Ovary (tissue), 7 donors: ENCODE measurements at regions not wholly inside any gene's neighbourhood (a gene's known extent, or its start where the extent isn't known, plus 50 kb on each side); places are given as distances from the start of the nearest gene placed in this dataset.

Experiments
- DNase-seq, 5 donors: peaks; one replicate each; pipeline ENCODE4 v3.0.0-alpha.2; 2019 to 2020
- H3K27ac ChIP-seq, 2 donors: fragments of 200-600 bp; one replicate each; pipeline versions ENCODE4 v1.5.1 to v1.8.0; 2019 to 2022
- H3K27me3 ChIP-seq: fragments of 200-600 bp; one replicate; pipeline ENCODE4 v1.8.0; 2022
- H3K36me3 ChIP-seq: fragments of 200-600 bp; sonication (generic); one replicate; pipeline ENCODE4 v1.5.1; 2019
- H3K4me1 ChIP-seq: one replicate; pipeline ENCODE4 v1.8.1; 2013; ENCODE audit warnings: mild to moderate bottlenecking, moderate library complexity; ENCODE audit not compliant: insufficient read depth
- H3K4me3 ChIP-seq: fragments of 200-600 bp; sonication (generic); one replicate; pipeline ENCODE4 v1.5.1; 2017
- H3K9me3 ChIP-seq, 2 donors: fragments of 200-600 bp in 1 of 2; sonication (generic) in 1 of 2; one replicate each; pipeline versions ENCODE4 v1.5.1 to v1.8.1; 2013 to 2019; ENCODE audit warnings: mild to moderate bottlenecking in 1 of 2, moderate library complexity in 1 of 2
- EP300 ChIP-seq: sonication (generic); formaldehyde crosslinking; IDR thresholded peaks from one replicate; pipeline ENCODE4 v1.6.1; 2017; ENCODE audit warnings: antibody characterized with exemption
- POLR2A ChIP-seq: fragments of 450-650 bp; IDR thresholded peaks from one replicate; pipeline ENCODE4 v1.6.1; 2017; ENCODE audit warnings: antibody characterized with exemption, mild to moderate bottlenecking, moderate library complexity
- WGBS, 3 donors: extraction: QIAGEN DNeasy Blood & Tissue Kit in 1 of 3; methylation state at CpG; one replicate each; pipeline versions ENCODE4 v1.1.5 to v1.1.7; 2013 to 2017; 5-methylcytosine and 5-hydroxymethylcytosine counted together
- intact Hi-C, 4 donors: fragments of 100-400 bp; cut with DNase I; formaldehyde crosslinking; loops; one replicate each; pipeline versions ENCODE4 v1.11.0 to v1.15.1; 2022 to 2023
- TF ChIP-seq, protein P1 (sequence below), 3 donors: fragments of 450-650 bp in 2 of 3; fragments of 200-600 bp in 1 of 3; IDR thresholded peaks; one replicate each; pipeline versions ENCODE4 v1.5.1 to v1.8.0; 2016 to 2022; ENCODE audit warnings: antibody characterized with exemption in 3 of 3, mild to moderate bottlenecking in 1 of 3
- donor health status: DM: no; HTN: no; CAD: no; lungs with moderate emphysema.
- donor health status: DM: no; HTN: no; CAD: no.
- donor health status: Bipolar disorder and iron deficiency.
- donor health status: DM: no; HTN: no; CAD: no.
- donor health status: DM: yes; HTN: yes; CAD: no.

DNA sequence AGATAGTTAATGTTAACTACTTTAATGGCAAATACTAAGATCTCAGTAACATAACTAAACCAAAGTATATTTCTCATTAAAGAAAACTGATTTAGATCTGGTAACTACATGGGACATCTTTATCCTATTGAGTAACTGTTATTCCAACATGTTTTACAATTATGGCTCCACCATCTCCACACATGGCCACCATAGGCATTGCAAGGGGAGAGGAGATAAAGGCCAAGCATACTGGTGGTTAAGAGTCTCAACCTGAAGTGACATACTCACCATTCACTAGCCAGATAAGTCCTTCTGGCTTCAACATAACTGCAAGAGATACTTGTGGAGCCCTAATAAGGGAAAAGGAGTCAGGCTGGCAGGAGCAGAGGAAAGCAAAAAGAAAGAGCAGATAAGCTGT, 1586.4 kb upstream of the SPRY2 start:
- TF ChIP-seq EP300 (no peak), POLR2A (no peak)
- TF ChIP-seq, protein P1, sequence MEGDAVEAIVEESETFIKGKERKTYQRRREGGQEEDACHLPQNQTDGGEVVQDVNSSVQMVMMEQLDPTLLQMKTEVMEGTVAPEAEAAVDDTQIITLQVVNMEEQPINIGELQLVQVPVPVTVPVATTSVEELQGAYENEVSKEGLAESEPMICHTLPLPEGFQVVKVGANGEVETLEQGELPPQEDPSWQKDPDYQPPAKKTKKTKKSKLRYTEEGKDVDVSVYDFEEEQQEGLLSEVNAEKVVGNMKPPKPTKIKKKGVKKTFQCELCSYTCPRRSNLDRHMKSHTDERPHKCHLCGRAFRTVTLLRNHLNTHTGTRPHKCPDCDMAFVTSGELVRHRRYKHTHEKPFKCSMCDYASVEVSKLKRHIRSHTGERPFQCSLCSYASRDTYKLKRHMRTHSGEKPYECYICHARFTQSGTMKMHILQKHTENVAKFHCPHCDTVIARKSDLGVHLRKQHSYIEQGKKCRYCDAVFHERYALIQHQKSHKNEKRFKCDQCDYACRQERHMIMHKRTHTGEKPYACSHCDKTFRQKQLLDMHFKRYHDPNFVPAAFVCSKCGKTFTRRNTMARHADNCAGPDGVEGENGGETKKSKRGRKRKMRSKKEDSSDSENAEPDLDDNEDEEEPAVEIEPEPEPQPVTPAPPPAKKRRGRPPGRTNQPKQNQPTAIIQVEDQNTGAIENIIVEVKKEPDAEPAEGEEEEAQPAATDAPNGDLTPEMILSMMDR (IDR thresholded peaks at IDR 0.05) = no peak
- intact Hi-C loops = no loop called here
- Histone ChIP-seq H3K4me3 (no peak overlapping the region), H3K9me3 (no peaks in the 10 kb centered on the region), H3K27me3 (no peaks in the 10 kb centered on the region), H3K27ac (no peak overlapping the region), H3K4me1 (no peaks in the 10 kb centered on the region), H3K36me3 (no peaks in the 10 kb centered on the region)
- no peak for DNase-seq

DNA sequence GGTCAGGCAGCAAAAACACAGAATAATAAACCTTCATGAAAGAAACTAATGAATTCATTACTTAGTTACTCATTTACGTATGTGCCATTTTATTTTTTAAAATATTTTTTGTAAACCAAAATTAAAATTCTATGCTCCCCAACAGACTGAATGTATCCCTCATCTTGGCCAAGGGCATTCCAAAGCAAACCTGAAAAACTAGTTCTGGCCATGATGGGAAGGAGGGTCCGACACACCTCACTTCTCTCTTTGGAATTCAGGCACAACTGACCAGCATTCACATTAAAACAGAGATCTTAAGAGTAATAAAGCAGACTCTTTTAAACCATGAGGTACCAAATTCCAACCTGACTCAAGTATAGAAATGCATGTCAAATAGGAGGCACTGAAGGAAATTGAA, 1576.9 kb upstream of the SPRY2 start:
- Histone ChIP-seq H3K4me3 (no peak overlapping the region), H3K27ac (no peak overlapping the region), H3K27me3 (no peaks in the 10 kb centered on the region), H3K36me3 (no peaks in the 10 kb centered on the region), H3K4me1 (no peaks in the 10 kb centered on the region), H3K9me3 (no peaks in the 10 kb centered on the region)
- WGBS, 3 donors = 70 to 94% (median 93%) methylated on average over 2 of the region's 2 CpGs
- TF ChIP-seq, protein P1 (IDR thresholded peaks at IDR 0.05) = no peak
- TF ChIP-seq EP300 = no peak
- no peak for TF ChIP-seq POLR2A
- intact Hi-C loops = no loop called here
- DNase-seq = no peak

DNA sequence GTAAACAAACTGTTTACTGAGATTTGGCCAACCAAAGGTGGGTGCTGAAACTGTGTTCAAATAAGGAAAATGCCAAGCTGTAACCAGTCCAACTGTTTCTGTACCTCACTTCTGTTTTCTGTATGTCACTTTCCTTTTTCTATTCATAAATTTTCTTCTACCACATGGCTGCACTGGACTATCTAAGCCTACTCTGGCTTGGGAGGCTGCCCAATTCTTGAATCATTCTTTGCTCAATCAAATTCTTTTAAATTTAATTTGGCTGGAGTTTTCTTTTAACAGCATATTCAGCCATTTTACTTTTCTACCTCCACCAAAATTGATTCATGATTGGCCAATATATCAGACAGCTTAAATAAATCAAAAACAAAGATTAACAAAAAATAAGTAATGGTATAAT, 1575.5 kb upstream of the SPRY2 start:
- H3K9me3 ChIP-seq = no peaks in the 10 kb centered on the region
- no peaks in the 10 kb centered on the region for H3K36me3 ChIP-seq
- H3K27ac ChIP-seq = no peak overlapping the region
- intact Hi-C loops = no loop called here
- no peak for TF ChIP-seq EP300
- no peak for TF ChIP-seq POLR2A
- TF ChIP-seq, protein P1 (IDR thresholded peaks at IDR 0.05) = no peak
- H3K27me3 ChIP-seq = no peaks in the 10 kb centered on the region
- no peak for DNase-seq
- no peaks in the 10 kb centered on the region for H3K4me1 ChIP-seq
- H3K4me3 ChIP-seq = no peak overlapping the region

DNA sequence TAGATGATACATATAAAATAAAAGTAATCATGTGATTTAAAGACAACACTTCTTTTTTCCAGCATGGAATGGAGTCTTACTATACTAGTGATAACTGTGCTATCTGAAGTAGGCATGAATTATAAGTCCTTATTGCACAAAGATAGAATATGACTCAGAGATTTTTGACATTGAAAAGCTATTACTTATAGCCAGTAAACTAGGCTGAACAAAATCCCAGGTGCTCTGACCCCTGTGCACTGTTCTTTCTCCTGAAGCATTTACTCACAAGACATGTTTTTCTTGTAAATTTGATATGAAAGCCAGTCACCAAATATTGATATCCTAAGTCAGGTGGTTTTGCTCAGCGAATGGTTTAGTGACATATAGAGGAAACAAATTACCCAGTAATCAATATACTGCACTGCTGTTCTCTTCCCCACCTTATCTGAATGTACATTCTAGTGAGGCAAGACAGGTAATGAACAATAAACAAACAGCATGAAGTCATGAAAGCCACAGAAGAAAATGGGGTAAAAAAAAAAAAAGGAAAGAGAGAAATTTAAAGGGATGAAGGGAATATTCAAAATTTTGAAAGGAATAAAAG, 1567.0 kb upstream of the SPRY2 start:
- Histone ChIP-seq H3K9me3 (no peaks in the 10 kb centered on the region), H3K36me3 (no peaks in the 10 kb centered on the region), H3K27me3 (no peaks in the 10 kb centered on the region), H3K27ac (no peak overlapping the region), H3K4me1 (no peaks in the 10 kb centered on the region), H3K4me3 (no peak overlapping the region)
- DNase-seq = no peak
- TF ChIP-seq EP300 (no peak), POLR2A (no peak)
- TF ChIP-seq, protein P1 (IDR thresholded peaks at IDR 0.05) = no peak
- WGBS, 3 donors = 82 to 93% (median 87%) methylated on average over 1 of the region's 1 CpG
- intact Hi-C loops = no loop called here

DNA sequence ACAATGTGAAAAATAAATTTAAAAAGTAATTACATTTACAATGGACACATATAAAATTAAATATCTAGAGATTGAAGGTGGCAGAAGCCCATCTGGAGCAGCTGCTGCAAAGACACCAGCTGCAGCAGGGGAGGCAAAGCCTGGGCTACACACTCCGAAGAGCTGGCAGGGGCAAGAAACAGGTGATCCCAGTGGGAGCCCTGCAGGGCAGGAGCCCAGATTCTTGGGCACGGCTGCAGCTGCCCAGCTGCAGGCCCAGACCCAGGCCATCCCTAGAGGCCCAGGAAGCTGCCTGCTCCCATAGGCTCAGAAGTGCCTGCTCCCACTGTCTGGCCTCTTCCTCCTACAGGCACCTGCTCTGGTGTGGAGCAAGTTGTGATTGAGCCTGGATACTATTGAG, 1547.9 kb upstream of the SPRY2 start:
- Histone ChIP-seq H3K4me3 (no peak overlapping the region), H3K27me3 (no peaks in the 10 kb centered on the region), H3K27ac (no peak overlapping the region), H3K4me1 (no peaks in the 10 kb centered on the region), H3K36me3 (no peaks in the 10 kb centered on the region), H3K9me3 (peaks cover 0 to 3% of the 10 kb centered on the region in 2 donors)
- intact Hi-C loops = no loop called here
- WGBS, 3 donors = 74 to 80% (median 78%) methylated on average over 2 of the region's 2 CpGs
- TF ChIP-seq, protein P1 (IDR thresholded peaks at IDR 0.05) = no peak
- TF ChIP-seq POLR2A (no peak), EP300 (no peak)
- DNase-seq = no peak
